BE2C (cell line): ENCODE measurements at regions not wholly inside any gene's neighbourhood (a gene's known extent, or its start where the extent isn't known, plus 50 kb on each side); places are given as distances from the start of the nearest gene placed in this dataset.

Source experiments
- DNase-seq: peaks from one replicate; pipeline ENCODE4 v3.0.0-alpha.2; 2020
- H3K27me3 ChIP-seq: fragments of 250-450 bp; sonication (Bioruptor Pico); 2 replicates; pipeline ENCODE4 v1.5.1; 2020; ENCODE audit warnings: mild to moderate bottlenecking
- H3K36me3 ChIP-seq: fragments of 250-450 bp; sonication (Bioruptor Pico); 2 replicates; pipeline ENCODE4 v1.5.1; 2020; ENCODE audit warnings: mild to moderate bottlenecking
- H3K4me1 ChIP-seq: fragments of 250-450 bp; sonication (Bioruptor Pico); 2 replicates; pipeline ENCODE4 v1.5.1; 2020
- H3K4me3 ChIP-seq: 2 replicates; pipeline ENCODE4 v1.5.1; 2011; ENCODE audit warnings: low read depth, low read length
- H3K9me3 ChIP-seq: fragments of 250-450 bp; sonication (Bioruptor Pico); 2 replicates; pipeline ENCODE4 v1.5.1; 2020
- TF ChIP-seq, protein P1 (sequence below): IDR thresholded peaks from 2 replicates; pipeline ENCODE4 v1.5.1; 2012; ENCODE audit warnings: mild to moderate bottlenecking, low read depth, low read length

DNA sequence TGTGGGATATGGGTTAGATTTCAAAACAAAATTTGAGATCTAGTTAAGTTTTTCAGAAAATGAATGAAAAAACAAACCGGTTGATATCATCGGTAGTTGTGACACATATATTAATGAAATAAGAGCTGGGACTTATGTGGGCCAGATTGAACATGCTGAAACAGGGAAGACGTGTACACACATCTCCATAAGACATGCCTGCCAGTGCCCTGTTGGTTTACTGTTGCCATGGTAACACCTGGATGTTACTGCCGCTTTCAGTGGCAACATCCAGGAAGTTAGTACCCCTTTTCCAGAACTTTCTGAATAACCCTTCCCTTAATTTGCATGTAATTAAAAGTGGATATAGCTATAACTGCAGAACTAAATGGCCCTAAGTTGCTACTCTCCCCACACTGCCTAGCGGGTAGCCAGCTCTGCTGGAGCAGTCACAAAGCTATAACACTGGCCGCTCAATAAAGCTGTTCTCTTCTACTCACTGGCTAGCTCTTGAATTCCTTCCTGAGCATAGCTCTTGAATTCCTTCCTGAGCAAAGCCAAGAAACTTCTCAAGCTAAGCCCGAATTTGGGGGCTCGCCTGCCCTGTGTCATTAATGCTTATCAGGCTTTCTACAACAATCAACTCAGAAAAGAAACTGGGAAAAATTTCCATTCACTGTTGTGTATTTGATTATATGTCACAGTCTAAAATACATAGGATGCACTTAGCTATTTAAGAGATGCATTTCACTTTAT is 776.3 kb upstream of the CDH7 start:
- H3K4me3 ChIP-seq: no peak overlapping the region
- H3K9me3 ChIP-seq: no peaks in the 10 kb centered on the region
- peaks cover 6% of the 10 kb centered on the region; the same call in 1 of the 2 replicates for H3K4me1 ChIP-seq
- TF ChIP-seq, protein P1, sequence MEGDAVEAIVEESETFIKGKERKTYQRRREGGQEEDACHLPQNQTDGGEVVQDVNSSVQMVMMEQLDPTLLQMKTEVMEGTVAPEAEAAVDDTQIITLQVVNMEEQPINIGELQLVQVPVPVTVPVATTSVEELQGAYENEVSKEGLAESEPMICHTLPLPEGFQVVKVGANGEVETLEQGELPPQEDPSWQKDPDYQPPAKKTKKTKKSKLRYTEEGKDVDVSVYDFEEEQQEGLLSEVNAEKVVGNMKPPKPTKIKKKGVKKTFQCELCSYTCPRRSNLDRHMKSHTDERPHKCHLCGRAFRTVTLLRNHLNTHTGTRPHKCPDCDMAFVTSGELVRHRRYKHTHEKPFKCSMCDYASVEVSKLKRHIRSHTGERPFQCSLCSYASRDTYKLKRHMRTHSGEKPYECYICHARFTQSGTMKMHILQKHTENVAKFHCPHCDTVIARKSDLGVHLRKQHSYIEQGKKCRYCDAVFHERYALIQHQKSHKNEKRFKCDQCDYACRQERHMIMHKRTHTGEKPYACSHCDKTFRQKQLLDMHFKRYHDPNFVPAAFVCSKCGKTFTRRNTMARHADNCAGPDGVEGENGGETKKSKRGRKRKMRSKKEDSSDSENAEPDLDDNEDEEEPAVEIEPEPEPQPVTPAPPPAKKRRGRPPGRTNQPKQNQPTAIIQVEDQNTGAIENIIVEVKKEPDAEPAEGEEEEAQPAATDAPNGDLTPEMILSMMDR: no peak
- H3K27me3 ChIP-seq: no peaks in the 10 kb centered on the region
- no peaks in the 10 kb centered on the region for H3K36me3 ChIP-seq
- DNase-seq: no peak

DNA sequence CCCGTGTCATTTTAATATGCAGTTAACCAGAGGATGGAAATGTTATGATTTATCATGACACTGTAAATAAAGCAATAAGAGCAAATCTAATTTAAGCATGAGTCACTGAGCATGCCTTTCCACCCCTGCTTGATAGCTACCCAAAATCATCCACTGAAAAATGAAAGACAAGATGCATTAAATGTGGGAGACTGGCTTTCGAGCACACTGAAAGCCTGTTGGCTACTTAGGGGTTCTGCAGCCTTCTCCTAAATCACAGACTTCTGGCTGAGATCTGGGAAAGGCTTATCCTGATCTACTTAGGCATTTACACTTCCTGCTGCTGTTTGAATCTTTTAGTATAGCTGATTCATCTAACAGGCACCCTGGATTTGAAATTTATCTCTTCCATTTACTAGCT is 778.3 kb upstream of the CDH7 start:
- no peaks in the 10 kb centered on the region for H3K27me3 ChIP-seq
- TF ChIP-seq, protein P1: peak; percentile 12; the same call in 1 of the 2 replicates
- no peaks in the 10 kb centered on the region for H3K36me3 ChIP-seq
- DNase-seq: peak; percentile 52
- peaks cover 6% of the 10 kb centered on the region; the same call in 1 of the 2 replicates for H3K4me1 ChIP-seq
- H3K4me3 ChIP-seq: no peak overlapping the region; the same call in 1 of the 2 replicates
- no peaks in the 10 kb centered on the region for H3K9me3 ChIP-seq

DNA sequence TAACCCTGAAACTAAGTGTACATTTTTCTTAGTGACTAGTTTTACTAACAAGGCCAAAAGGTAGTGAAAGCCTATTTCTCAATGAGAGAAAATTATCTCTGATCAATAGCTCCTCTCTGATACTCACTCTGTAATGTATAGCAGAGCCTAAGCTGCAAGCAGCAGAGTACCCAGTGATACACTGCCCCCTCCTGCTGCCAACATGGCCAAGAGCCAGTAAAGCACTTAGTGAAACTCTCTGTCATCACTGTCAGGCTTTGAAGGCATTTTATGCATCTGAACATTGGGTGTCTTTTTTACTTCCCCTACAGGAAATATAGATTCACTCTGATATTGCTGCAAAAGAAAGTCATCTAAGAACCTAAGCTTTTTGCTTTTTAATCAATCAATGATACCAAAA is 784.1 kb upstream of the CDH7 start:
- DNase-seq: peak; percentile 74
- Histone ChIP-seq H3K36me3 (no peaks in the 10 kb centered on the region), H3K27me3 (no peaks in the 10 kb centered on the region), H3K9me3 (no peaks in the 10 kb centered on the region), H3K4me3 (no peak overlapping the region), H3K4me1 (0 out of 2 replicates have a peak, but pooled peaks cover 2% of the 10 kb centered on the region)
- TF ChIP-seq, protein P1: peak; percentile 36

DNA sequence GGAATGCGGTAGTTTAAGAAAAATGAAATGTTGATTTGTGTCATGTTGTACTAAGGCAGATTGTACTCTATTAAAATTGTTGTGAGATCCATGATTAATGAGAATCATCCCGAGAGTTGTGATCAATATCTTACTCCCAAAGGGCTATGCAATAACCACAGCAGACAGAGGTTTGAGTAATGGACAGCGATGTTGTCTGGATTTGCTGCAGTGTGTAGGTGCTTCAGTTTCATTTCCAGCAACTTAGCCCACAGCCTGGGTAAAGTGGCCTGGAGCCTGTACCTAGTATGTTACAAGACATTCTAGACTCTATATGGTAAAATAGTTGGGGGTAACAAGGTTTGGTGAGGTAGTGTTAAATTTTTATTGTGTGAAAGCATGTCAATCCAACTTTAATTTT is 794.3 kb upstream of the CDH7 start:
- peak; percentile 6 for DNase-seq
- TF ChIP-seq, protein P1: no peak
- Histone ChIP-seq H3K4me1 (no peaks in the 10 kb centered on the region), H3K9me3 (no peaks in the 10 kb centered on the region), H3K27me3 (no peaks in the 10 kb centered on the region), H3K4me3 (no peak overlapping the region), H3K36me3 (no peaks in the 10 kb centered on the region)

DNA sequence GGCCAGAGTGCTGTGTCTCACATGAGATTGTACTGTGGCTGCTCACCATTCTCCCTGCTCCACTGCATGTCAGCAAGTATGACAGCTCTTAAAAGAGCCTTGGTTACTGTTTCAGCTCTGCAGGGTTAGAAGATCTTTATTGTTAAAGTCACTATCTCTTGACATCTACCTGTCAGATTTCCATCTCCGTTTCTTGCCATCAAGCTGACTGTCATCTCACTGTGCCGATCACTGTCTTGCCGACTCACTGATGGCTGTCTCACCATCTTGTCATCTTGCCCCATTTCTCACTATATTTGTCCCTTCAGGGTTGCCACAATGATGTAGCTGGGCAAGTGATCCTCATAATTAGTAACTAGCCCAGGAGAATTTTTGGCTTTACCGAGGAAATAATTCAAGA is 800.9 kb upstream of the CDH7 start:
- H3K27me3 ChIP-seq: no peaks in the 10 kb centered on the region
- no peak for DNase-seq
- no peaks in the 10 kb centered on the region for H3K9me3 ChIP-seq
- no peaks in the 10 kb centered on the region for H3K4me1 ChIP-seq
- TF ChIP-seq, protein P1: no peak
- no peak overlapping the region for H3K4me3 ChIP-seq
- H3K36me3 ChIP-seq: no peaks in the 10 kb centered on the region

DNA sequence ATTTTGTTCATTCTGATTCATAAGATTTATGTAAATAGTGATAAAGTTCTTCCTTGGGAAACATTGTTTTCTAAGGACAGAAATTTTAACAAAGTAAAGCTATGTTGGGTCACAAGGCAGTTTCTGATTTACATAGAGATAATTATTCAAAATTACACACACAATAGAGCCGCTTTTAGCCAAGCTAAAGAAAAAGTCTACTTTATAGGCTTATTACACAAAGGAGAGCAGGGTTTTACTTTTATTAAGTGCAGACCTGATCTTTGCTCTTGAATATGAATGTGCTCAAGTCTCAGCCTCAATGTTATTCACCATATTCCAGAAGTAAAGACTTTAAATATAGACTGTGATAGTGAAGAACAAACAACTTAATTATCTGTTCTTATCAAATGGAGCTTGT is 787.8 kb upstream of the LINC00305 start:
- H3K27me3 ChIP-seq: no peaks in the 10 kb centered on the region
- H3K36me3 ChIP-seq: no peaks in the 10 kb centered on the region
- no peaks in the 10 kb centered on the region for H3K9me3 ChIP-seq
- peaks cover 5% of the 10 kb centered on the region for H3K4me1 ChIP-seq
- DNase-seq: no peak
- H3K4me3 ChIP-seq: no peak overlapping the region
- TF ChIP-seq, protein P1: no peak
